GM19035 (cell line): ENCODE measurements at regions not wholly inside any gene's neighbourhood (a gene's known extent, or its start where the extent isn't known, plus 50 kb on each side); places are given as distances from the start of the nearest gene placed in this dataset.

Experiments used
- ATAC-seq: cut with Tn5 transposase; IDR thresholded peaks from one replicate; pipeline ENCODE4 v1.9.1; 2021; ENCODE audit not compliant: unreplicated experiment

DNA sequence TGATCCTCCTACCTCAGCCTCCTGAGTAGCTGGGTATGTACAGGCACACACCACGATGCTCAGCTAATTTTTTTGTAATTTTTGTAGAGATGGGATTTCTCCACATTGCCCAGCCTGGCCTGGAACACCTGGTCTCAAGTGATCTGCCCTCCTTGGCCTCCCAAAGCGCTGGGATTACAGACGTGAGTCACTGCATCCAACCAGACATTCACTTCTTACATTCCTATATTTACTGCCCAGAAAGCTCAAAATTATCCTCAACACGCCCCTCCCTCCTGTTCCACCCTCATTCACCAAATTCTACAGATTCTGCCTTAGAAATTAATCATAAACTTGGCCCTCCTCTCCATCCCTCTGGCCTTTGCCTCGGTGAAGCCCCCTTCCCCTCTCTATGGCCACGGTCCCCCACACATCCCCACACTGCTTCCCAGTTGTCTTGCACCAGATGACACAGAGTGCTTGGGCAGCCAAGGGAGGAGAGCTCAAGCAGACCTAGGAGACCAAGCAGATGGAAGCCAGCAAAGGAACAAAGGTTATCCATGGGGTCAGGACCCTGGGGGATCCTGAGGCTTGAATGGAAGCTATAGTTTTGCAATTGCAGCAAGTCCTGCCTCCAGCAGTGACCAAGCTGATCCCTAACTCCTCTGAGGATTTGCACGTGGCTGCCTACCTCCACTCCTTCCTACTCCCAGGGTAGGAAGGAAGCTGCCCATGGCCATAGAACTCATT, 213.2 kb upstream of the FOXN3 start:
- ATAC-seq = no peak

DNA sequence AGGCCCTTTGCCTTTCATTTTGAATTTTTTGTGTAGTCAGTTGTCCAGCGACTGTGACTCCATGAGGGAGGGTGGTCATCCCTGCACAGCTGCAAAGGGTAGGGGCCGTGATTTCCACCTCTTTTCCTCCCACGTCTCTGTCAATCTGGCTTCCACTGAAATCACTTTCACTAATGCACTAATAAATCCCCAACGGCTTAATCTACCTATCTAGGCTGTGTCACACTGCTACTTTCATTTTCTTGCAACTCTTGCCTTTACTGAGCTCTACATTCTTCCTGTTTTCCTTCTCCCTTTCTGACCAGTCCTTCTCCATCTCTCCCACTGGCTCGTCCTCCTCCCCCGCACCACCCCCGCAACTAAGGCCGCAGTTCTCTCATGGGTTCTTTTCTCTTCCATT, 212.3 kb upstream of the FOXN3 start:
- ATAC-seq = no peak

DNA sequence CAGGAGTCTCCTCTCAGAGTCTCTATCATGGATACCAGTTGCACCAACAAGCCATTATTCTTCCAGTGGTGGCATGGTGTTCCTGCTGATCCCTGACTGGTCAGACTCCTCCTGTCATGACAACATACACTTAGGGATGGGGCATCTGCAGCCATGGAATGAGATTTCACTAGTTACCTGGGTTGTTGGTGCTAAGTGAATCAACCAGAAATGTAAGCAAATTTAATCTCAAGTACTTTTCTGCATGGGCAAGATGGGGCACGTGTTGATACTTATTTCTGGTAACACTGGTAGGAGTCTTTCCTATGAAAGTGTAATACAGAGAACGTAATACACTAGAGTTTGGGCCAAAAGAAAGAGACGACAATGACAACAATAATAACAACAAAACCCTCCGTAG, 211.5 kb upstream of the FOXN3 start:
- no peak for ATAC-seq

DNA sequence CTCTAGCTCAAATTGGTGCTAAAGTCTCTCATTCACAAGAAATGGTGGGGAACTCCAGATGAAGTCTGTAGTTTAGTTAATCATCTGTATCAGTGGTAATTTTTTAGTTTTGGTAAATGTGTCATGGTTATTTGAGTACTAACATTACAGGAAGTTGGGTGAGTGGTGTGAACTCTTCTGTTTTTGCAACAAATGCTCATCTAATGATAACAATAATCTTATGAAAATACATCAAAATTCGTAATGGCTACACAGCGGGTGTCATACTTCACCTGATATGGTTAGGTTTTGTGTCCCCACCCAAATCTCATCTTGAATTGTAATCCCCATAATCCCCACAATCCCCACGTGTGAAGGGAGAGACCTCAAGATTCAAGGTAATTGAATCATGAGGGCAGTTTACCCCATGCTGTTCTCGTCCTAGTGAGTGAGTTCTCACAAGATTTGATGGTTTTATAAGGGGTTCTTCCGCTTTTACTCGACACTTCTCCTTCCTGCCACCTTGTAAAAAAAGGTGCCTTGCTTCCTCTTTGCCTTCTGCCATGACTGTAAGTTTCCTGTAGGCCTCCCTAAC, 209.3 kb upstream of the FOXN3 start:
- ATAC-seq = no peak

DNA sequence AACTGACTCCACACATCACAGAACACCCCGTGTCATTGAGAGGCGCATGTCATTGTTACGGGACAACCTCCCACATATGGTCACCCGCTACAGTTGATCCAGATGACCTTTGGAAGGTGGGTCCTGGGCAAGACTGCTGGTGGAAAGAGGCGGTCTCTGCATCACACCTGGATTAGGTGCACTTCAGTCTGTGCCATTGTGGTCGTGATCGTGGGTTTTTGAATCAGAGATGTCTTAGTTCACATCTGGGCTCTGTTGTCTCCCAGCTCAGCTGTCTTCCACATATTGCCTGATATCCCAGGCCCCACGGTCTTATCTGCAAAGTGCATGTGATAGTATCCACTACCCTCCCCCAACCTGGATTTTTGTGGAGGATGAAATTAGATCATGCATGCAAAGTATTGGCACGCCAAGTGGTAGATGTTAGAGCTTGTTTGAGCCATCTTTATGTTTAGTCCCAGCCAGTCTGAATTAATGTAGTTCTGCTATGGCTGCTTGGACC, 208.7 kb upstream of the FOXN3 start:
- ATAC-seq = no peak

DNA sequence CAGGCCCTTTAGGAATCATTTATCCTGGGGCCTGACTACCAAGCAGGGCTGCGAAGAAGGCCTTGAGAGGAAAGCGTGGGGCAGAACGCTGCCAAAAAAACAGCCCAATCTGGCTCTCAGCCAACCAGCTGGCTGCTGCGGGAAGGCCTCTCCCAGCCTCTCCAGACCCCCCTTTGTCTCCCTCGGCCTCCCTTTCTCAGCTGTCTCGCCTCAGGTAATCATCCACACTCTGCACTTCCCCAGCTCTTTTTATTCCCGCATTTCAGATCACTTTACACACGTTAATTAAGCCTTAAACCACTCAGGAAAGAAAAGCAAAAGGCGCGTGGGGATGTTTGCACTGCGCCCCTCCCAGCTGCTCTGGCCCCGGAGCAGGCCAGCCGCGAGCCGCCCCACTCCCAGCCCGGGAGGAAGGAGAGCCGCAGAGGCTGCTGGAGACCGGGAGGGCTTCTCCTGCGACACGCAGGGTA, 208.2 kb upstream of the FOXN3 start:
- ATAC-seq = no peak

DNA sequence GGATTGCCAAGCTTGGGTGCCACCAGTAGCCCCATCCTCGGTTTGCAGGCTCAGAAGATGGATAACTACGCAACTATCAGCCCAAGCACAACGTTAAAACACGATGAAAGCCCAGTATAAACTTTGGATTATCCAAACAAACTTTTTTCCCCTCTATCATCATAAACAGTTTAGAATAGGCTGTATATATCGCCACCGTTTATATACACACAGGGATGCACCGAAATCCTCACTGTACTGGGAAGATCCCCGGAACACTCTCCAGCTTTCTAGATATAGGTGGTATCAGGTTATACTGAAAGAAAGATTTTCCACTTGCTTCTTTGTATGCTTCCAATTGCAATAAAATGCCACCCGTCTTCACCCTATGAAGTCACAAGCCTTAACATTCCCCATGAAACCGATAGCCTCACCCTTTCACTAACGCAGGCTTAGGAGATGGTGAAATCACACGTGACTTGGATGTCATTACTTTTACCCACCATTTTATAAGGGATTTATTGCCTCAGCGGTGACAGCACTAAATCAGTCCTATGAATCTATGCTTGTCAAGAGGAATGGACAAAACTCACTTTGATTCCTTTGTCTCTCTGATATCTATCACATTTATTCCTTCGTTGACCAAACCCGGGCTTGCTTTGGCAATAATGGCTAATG, 207.6 kb upstream of the FOXN3 start:
- ATAC-seq = no peak

DNA sequence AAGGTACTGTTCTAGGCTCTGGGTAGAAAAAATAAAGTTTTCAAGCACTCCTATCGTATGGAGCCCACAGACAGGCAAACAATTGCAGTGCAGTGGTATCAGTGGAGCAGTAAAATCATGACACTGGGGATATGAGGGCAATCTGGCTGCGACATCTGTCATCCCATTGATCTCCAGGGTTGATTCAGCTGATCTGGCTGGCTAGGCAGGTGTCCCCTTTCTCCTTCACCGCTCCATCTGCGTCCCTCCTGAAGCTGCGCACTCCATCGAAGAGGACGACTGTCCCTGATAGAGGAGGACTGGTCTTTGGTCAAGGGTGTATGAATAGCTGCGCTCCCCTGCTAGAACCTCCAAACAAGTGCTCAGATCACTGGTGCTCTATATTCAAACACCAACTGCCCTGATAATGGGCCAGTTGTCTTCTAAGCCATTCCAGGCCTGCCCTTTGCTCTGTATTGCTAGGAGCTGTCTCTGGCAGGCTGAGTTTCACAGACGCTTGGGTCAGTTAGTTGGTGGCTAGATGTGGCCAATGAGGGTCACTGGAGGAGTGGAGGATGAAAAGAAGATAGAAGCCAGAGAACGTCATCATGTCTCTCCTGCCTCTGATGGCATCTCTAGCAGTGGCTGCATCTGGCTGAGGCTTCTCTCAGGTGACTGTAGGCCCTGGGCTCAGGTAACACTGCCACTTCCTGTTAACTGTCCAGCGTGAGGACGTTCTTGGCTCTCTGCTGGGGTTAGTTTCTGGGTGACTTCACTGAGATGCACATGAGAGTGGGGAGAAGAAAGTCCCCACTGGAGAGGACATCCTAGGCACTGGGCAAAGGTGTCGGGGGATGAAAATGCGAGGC, 205.0 kb upstream of the FOXN3 start:
- ATAC-seq = no peak

DNA sequence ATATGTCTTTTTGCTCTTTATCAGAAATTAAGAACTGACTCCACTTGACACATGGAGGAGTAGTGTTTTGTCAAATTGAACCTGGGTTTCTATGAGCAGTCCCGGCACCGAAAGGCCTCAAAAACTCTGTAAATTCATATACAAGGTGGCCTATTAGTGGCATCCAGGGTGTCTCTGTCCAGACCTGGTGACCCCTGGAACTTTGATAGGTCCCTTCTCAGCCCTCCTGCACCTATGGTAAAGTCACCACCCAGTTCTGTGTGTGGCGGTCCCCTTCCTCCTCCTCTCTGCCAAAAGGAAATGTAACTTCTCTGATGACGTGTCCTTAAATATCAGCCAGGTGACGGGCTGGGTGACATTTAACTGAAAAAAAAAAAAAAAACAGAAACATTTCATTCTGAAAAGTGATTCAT, 204.0 kb upstream of the FOXN3 start:
- ATAC-seq = no peak

DNA sequence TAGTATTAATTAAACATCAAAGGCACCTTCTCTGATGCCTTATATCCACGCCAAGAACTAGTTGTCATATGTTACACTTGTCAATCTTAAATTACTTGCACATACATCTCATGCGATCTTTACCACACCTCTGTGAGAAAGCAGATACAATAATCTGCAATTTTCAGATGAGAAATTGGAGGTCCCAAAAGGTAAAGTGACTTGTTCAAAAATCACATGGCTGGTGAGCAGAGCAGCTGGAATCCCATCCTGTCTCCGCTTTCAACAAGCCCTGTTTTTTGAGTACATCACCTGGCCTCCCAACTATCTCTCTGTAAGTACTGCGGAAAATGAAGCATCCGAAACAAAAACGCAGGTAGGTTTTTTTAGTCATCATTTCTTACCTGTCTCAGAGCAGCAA, 203.4 kb upstream of the FOXN3 start:
- ATAC-seq = no peak

DNA sequence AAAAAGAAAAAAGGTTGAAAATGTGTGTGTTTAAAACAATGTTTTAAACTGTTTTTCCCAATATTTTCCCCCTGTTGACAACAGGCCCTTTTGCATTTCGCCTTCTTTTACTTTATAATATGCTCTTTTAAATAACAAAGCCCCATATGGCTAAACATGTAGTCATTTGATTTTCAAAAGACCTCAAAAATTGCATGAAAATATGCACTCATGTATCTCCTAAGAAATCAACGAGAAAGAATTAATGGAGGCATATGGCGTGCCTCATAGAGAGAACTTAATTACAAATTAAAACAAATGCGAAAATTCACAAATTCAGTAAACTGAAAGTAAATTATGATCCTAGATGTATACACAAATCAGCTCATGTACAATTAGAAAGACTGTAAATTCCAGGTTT, 202.6 kb upstream of the FOXN3 start:
- ATAC-seq = no peak

DNA sequence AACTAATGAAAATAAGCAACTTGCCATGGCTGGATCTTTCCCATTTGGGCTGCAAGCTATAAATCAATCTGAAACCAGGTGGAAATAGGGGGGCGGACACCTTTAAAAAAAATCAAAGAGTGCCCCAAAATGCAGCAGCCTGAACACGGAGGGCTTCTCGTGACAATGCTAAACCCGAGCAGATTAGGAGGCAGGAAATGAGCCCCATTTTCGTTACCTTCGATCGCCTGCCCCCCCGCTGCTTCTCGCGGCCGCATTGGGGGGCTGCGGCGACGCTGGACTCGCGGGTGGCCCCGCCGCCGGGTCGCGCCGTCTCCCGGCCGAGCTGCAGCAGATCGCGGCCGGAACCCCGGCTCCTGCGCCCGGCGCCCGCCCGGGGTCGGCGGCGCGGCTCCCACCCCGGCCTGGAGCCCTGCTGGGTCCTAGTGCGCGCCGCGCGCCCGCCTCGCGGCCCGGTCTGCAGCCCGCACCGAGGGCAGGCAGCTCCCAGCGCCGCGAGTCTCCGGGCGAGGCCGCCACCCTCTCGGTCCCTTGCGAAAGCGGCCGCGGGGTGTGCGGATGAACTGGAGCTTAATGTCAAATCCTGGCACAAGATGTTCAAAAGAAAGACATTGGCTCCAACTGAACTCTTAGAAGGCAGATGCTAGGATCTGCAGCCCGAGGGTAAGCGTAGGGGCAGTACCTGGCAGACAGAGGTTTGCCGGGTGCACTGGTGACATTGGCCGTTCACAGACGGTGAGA, 201.9 kb upstream of the FOXN3 start:
- ATAC-seq = peak; percentile 62

DNA sequence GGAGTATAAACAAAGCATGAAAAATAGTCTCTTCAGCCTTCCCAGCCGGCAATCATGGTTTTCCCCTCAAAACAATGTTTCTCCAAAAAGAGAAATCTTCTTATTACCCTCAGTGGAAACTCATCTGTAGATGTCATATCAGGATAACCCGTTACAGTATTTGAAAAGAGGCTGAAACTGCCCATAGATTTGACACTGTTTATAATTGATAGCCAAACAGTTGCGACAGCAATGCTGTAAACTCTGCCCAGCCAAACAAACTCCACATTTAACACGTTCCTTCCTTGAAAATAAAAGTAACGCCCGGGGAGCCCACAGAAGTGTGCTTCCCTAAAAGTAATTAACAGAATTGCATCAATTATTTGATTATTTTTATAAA, 201.3 kb upstream of the FOXN3 start:
- ATAC-seq = no peak

DNA sequence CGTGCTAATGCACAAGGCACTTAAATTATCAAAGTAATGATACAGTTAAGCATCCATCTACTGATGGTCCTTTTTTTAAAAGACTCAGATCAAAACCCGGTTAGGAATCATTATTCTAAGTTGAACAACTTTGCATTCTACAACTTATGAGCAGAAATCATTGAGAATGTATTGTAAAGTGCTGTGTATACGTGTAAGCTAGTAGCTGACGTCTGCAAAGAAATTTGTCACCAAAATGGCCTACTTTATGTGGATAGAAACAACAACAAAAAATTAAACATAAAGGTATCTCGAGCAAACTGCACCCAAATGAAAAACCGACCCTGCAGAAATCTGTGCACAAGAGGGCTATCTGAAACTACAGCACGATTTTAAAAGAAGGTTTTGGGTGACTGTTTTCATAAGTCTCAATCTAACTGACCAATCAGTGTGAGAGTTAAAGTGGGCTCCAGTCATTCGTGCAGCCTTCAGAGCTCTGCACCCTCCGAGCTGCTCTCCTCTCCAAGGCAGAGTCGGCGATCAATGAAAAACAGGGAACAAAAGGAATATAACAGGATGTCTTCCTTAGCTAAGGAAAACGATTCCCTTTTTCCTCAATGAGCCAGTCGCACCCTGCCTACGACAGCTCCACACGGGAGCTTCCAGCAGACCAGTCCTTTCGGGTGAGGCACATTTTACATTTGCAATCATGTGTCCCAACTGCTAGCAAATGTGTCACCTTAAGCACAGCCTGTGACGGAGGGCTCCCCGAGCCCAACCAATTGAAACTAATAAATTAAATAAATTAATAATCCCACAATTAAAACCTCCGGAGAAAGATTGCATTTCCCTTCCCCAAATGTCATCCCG, 200.7 kb upstream of the FOXN3 start:
- ATAC-seq = no peak

DNA sequence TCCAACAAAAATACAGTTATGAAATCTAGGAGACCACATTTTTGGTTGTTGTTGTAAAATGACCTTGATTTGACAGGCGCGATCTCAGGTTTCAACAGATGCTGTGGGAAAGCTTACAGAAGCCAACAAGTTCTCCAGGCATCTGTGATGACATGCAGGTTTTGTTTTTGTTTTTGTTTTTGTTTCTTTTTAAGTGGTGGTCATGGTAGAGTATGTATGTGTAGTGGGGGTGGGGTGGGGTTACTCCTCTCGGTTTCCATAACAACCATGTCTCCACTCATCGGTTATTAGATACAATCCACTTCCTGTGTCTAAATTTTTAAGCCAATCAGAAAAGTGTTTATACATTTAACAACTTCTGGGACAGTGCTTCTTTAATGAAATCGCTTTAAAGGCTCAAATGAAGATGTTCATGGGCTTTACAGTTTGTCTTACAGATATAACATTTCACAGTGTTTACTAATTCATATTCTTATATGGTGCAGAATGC, 199.9 kb upstream of the FOXN3 start:
- ATAC-seq = peak; percentile 49

DNA sequence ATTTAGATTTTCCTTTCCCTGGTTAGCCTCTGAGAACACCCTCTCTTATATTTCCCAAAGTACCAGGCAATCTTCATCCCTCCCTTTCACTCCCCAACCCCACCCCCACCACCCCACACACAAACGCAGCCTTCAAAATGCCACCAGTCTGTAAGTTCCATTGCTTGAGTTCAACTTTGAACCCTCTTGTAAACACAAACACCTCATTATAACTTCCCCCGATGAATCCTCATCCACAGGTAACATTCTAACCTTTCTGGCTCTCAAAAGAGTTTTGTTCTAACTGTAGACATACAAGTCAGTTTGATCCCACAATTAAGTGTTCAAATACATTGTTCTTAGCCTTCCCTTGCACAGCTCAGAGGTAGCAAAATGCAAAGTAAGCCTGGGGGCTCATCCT, 199.4 kb upstream of the FOXN3 start:
- no peak for ATAC-seq

DNA sequence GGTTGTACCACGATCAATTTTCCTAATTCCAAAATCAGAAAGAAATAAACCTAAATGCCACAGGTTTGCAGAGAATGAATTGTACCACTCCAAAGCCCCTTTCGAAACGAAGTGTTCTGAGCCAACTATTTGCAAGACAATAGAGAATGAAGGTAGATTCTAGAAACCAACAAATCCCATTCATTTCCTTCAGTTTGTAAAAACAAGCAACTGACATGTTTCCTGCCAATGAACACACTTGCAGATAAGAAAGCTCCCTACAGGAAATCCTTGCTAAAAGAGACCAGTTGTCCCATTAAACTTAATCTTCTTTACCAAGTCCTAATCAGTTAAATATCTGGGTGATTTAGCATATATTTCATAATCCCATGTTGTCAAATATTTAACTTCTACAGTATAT, 198.4 kb upstream of the FOXN3 start:
- no peak for ATAC-seq

DNA sequence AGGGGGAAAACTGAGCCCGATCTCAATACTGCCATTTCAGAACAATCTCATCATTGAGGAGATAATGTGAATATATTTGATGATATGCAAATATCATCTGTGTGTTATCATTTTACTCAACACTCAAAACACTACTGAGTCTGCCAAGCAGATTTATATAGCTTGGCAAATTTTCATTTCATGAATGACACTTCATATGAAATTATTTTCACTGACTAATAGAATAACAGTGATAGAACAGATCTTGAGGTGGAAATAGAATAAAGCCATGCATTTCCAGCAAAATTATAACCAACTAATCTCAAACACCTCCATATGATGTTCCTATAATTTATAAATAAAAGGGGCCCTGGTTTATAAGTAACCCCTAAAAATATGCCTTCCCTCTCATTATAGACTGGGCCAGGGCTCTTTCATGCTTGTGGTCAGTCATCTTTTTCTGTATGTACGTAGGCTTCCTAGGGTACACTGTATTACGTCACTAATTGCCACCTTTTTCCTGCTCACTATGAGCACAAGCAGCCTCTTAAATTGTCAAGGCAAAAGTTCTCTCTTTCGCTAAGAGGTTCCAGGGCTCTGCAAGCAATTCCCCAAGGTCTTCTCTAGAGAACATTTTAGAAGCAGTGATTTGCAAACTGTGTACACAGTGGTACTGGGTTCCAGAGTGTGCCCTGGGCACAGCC, 197.1 kb upstream of the FOXN3 start:
- no peak for ATAC-seq
